ENCODE measurements at regions not wholly inside any gene's neighbourhood (a gene's known extent, or its start where the extent isn't known, plus 50 kb on each side); places are given as distances from the start of the nearest gene placed in this dataset.

DNA sequence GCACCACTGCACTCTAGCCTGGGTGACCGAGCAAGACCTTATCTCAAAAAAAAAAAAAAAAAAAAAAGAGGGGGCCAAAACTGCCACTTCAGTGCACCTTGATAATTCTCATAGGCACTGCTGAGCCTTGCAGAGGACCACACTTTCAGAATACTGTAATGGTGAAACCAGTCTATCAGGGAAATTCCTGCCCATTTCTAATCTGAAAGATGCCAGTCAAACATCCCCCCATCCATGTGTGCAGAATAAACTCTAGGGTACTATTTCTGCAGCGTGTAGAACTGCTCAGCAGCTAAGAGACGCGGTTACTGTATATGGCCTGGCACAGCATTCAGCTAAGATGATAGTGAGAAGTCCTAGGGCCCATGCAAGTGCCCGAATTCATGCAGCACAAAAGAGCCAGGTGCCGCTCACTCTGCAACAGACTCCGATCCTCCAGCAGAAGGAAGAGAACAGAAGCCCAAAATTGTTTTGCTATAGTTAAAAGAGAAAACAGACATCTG lies 286.8 kb upstream of the KLF14 start:
- Histone ChIP-seq H3K36me3 (ENCODE audit: insufficient read depth) (no peaks in the 10 kb centered on the region), H3K4me3 (ENCODE audit: low read depth, low read length) (no peak overlapping the region), H3K4me1 (ENCODE audit: insufficient read depth) (no peaks in the 10 kb centered on the region), H3K27ac (ENCODE audit: low read depth) (no peak overlapping the region)
- no peak for DNase-seq (ENCODE audit: extremely low spot score)
- 85% methylated on average over 7 of the region's 7 CpGs for WGBS

DNA sequence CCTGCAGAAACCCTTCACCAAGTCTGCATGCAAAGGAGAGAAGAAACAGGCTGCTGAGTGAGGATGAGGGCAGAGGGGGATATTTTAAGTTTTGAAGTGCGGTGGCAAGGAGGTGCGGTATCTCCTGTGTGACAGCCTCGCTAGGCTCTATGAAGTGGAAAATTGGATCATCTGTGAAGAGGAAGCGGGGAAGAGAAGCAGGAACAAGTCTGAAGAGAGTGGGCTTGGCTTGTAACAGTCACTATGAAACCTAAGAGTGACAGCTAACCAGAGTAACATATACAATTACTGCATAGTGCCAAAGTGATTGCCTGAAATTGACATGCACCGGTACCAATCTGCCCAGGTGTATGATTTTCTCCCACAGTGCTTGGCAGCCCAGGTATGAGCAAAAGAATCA lies 287.5 kb upstream of the KLF14 start:
- 92% methylated on average over 5 of the region's 5 CpGs for WGBS
- Histone ChIP-seq H3K4me3 (ENCODE audit: low read depth, low read length) (no peak overlapping the region), H3K4me1 (ENCODE audit: insufficient read depth) (no peaks in the 10 kb centered on the region), H3K27ac (ENCODE audit: low read depth) (no peak overlapping the region), H3K36me3 (ENCODE audit: insufficient read depth) (no peaks in the 10 kb centered on the region)
- DNase-seq (ENCODE audit: extremely low spot score), result no peak

DNA sequence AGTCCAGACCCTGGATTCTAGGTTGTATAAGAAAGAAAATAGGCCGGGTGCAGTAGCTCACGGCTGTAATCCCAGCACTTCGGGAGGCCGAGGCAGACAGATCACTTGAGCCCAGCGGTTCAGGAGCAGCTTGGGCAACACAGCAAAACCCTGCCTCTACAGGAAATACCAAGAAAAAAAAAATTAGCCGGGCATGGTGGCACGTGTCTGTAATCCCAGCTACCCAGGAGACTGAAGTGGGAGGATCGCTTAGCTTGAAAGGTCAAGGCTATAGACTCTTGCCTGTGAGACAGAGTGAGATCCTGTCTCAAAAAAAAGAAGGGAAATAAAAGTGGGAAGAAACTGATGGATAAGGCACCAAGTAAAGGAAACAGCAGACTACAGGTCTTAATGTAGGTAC lies 287.9 kb upstream of the KLF14 start:
- Histone ChIP-seq H3K27ac (ENCODE audit: low read depth) (no peak overlapping the region), H3K4me1 (ENCODE audit: insufficient read depth) (no peaks in the 10 kb centered on the region), H3K36me3 (ENCODE audit: insufficient read depth) (no peaks in the 10 kb centered on the region), H3K4me3 (ENCODE audit: low read depth, low read length) (no peak overlapping the region)
- WGBS, result 80% methylated on average over 8 of the region's 8 CpGs
- DNase-seq (ENCODE audit: extremely low spot score), result no peak

DNA sequence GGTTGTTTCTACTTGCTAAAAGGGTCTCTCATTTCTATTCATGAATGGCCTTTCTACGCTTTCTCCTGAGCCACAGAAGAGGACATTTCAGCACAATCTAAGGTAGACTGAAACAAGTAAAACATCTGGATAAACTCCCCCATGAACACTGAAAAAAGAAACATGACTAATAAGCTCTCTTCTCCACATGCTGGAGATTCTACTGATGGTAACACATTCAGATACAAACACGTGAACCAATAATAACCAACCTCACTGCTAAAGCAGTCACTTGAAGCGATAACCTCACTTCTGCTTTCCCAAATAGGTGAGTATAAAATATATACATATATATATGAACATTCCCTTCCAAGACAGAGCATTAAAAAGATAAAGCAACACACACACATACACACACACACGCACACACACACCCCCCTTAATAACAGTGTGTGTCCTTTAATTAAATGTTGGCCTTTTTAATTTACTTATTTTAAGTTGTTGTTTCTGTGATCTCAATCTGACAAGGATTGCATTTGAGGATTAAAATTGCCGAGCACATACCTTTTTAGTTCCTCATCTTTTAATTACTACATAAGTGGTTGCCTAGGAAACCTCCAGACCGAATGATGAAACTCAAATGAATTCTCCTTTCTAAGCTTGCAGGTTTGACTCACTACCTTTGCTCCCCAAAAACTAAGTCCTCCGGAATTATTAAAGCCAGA lies 292.4 kb upstream of the KLF14 start:
- no peaks in the 10 kb centered on the region for H3K4me1 ChIP-seq (ENCODE audit: insufficient read depth)
- H3K4me3 ChIP-seq (ENCODE audit: low read depth, low read length), result no peak overlapping the region
- no peak for DNase-seq (ENCODE audit: extremely low spot score)
- WGBS, result 85% methylated on average over 7 of the region's 7 CpGs
- no peaks in the 10 kb centered on the region for H3K36me3 ChIP-seq (ENCODE audit: insufficient read depth)
- H3K27ac ChIP-seq (ENCODE audit: low read depth), result no peak overlapping the region

DNA sequence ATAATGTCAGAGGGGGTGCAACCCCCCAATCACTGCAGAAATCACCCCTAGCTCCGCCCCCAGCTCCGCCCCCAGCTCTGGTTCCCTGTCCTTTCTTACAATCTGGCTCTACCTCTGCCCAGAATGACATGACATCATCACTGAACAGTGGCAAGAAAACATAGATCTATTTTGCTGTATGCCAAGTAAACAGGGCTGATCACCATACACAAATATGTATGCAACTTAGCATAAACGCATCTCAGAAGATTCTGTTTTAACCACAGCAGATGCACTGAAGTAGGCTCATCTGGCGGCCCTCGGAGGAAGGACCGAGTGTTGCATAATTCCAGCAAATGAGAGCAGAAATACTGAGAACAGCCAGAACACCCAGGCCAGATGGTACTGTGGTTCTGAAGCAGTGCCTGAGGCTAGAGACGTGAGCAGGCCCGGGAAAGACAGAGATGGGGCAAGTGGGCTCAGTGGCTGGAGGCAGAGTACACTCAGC lies 293.3 kb upstream of the KLF14 start:
- DNase-seq (ENCODE audit: extremely low spot score), result no peak
- Histone ChIP-seq H3K4me3 (ENCODE audit: low read depth, low read length) (no peak overlapping the region), H3K4me1 (ENCODE audit: insufficient read depth) (no peaks in the 10 kb centered on the region), H3K36me3 (ENCODE audit: insufficient read depth) (no peaks in the 10 kb centered on the region), H3K27ac (ENCODE audit: low read depth) (no peak overlapping the region)
- 72% methylated on average over 8 of the region's 8 CpGs for WGBS

DNA sequence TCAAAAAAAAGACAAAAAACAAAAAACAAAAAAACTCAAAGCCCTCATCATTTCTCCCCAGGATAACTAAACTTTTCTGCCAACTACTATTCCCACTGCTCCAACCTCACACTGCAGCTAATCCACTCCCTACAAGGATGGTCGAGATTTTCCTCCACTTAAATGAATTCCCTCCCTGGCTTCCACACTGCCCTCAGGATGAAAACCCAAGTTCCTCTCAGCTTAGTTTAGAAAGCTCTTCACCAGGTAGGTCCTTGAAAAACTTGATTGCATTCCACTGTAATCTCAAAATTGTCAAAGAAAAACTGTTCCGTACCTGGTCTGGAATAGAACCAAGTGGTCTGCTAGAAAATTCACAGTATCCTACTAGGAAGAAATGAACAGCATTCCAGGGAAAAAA lies 294.3 kb upstream of the KLF14 start:
- Histone ChIP-seq H3K4me1 (ENCODE audit: insufficient read depth) (no peaks in the 10 kb centered on the region), H3K36me3 (ENCODE audit: insufficient read depth) (no peaks in the 10 kb centered on the region), H3K4me3 (ENCODE audit: low read depth, low read length) (no peak overlapping the region), H3K27ac (ENCODE audit: low read depth) (no peak overlapping the region)
- DNase-seq (ENCODE audit: extremely low spot score), result no peak
- WGBS, result 86% methylated on average over 2 of the region's 2 CpGs

DNA sequence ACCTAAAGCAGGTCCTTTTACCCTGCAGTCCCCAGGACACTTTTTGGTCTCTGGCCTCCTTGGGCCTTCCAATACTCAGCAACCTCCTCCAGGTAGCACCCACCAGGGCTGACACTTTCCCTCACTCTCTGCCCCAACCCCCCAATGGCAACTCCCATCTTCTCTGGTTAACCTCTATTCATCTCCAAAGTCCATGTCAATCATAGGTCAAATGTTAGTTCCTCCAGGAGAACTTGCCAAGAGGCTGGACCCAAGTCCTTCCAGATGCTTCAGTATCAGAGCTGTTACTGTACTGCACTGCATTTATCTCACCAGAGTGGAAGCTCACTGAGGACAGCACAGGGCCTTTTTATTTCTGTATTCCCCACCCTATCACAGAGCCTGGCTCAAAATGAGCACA lies 295.0 kb upstream of the KLF14 start:
- Histone ChIP-seq H3K36me3 (ENCODE audit: insufficient read depth) (no peaks in the 10 kb centered on the region), H3K27ac (ENCODE audit: low read depth) (no peak overlapping the region), H3K4me1 (ENCODE audit: insufficient read depth) (no peaks in the 10 kb centered on the region), H3K4me3 (ENCODE audit: low read depth, low read length) (no peak overlapping the region)
- DNase-seq (ENCODE audit: extremely low spot score), result no peak

DNA sequence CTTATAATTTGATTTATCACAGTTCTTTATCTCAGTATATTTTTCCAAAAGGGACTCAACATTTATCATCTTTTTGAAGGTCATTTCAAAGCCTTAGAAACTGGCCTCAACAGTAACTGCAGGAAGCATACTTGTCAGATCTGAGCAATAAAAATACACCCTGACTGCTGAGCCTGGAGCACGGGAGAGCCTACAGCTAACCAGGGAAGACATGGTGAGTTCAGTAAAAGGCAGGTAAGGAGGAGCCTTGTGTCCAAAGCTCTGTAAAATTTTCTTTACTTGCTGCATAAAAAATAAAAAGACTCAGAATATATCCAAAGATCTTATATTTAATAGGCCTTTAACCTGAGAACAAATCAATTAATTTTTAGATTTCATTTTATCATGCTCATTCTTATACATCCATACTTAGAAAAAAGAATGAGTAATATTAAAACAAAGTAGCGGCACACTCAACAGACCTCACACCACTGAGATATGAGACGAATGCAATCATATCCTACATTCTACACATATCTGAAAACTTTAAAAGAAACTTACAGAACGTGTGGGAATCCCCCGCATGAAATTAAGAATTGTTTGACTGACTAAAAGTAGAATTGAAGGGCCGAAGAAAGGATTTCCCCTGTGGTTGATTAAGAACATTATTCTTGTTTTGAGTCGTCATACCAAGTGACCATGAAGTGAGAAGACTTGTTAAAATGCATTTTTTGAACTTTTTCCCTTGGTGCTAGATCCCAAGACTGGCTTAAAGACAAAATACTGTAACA lies 296.4 kb upstream of the MKLN1 start:
- no peaks in the 10 kb centered on the region for H3K36me3 ChIP-seq (ENCODE audit: insufficient read depth)
- no peak for DNase-seq (ENCODE audit: extremely low spot score)
- H3K27ac ChIP-seq (ENCODE audit: low read depth), result no peak overlapping the region
- WGBS, result 83% methylated on average over 7 of the region's 7 CpGs
- H3K4me3 ChIP-seq (ENCODE audit: low read depth, low read length), result no peak overlapping the region
- no peaks in the 10 kb centered on the region for H3K4me1 ChIP-seq (ENCODE audit: insufficient read depth)

DNA sequence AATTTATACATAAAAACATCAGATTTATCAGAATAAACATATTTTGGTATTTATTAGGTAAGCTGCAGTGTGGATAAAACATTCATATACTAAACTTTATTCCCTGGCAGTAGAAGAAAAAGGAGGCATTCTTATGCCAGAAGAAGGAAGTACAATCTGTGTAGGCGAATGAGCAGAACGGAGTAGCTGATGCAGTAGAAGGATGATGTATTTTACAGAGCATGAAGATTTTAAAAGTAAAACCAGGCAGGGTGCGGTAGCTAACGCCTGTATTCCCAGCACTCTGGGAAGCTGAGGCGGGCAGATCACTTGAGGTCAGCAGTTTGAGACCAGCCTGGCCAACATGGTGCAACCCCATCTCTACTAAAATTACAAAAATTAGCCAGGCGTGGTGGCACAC lies 294.9 kb upstream of the MKLN1 start:
- H3K4me1 ChIP-seq (ENCODE audit: insufficient read depth), result no peaks in the 10 kb centered on the region
- WGBS, result 86% methylated on average over 6 of the region's 6 CpGs

DNA sequence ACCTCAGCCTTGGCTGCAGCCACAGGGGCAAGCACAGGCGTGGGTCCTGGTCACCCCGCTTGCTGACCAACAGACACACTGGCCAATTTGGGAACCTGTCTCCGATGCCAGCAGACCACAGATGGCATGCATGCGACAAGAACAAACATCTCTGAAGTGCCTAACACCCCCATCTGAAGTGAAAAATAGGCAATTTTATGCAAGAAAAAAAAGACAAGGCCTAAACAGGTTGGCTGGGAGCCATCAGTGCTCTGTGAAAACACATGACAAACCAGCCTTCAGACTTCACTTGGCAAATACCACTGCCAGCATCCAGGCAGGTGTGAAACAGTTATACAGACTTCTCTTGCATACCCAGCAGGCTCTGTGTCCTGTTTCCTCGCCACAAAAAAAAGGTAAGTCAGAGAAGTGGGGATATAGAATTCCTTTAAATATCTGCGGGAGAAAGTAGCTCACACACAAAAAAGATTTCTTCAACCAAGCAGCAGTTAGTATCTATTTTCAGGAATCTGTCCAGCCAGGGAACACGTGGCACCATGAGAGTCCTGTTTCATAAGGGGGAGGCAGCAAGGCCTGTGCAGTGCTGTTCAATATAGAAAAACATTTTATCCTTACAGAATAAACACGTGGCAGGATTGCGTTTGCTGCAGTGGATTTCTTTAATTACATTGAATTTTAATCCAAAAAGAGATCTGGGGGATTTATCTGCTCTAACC lies 293.4 kb upstream of the MKLN1 start:
- H3K36me3 ChIP-seq (ENCODE audit: insufficient read depth), result no peaks in the 10 kb centered on the region
- no peak for DNase-seq (ENCODE audit: extremely low spot score)
- H3K27ac ChIP-seq (ENCODE audit: low read depth), result no peak overlapping the region
- no peak overlapping the region for H3K4me3 ChIP-seq (ENCODE audit: low read depth, low read length)
- 84% methylated on average over 9 of the region's 9 CpGs for WGBS
- no peaks in the 10 kb centered on the region for H3K4me1 ChIP-seq (ENCODE audit: insufficient read depth)

More for the DNA sequence above, 294.9 kb upstream of the MKLN1 start:
- Histone ChIP-seq H3K27ac (ENCODE audit: low read depth) (no peak overlapping the region), H3K36me3 (ENCODE audit: insufficient read depth) (no peaks in the 10 kb centered on the region), H3K4me3 (ENCODE audit: low read depth, low read length) (no peak overlapping the region)
- no peak for DNase-seq (ENCODE audit: extremely low spot score)

DNA sequence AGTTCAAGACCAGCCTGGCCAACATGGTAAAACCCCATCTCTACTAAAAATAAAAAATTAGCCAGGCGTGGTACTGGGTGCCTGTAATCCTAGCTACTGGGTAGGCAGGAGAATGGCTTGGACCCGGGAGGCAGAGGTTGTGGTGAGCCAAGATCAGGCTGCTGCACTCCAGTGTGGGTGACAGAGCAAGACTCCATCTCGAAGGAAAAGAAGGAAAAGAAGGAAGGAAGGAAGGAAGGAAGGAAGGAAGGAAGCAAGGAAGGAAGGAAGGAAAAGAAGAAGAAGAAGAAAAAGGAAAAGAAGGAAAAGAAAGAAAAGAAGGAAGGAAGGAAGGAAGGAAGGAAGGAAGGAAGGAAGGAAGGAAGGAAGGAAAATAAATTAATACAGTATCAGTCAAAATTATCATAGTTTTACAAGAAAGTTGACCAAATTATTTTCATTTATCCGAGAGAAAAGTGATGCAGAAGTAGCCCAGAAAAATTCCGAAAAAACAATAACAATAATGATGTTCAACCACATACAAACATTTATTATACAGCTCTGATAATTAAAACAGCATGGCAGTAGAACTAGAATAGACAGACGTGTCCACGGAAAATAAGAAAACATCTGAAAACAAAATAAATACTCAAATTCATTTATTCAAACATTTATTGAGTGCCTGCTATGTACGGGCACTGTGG lies 292.4 kb upstream of the MKLN1 start:
- Histone ChIP-seq H3K4me1 (ENCODE audit: insufficient read depth) (no peaks in the 10 kb centered on the region), H3K27ac (ENCODE audit: low read depth) (no peak overlapping the region), H3K36me3 (ENCODE audit: insufficient read depth) (no peaks in the 10 kb centered on the region), H3K4me3 (ENCODE audit: low read depth, low read length) (no peak overlapping the region)
- WGBS, result 94% methylated on average over 8 of the region's 8 CpGs
- DNase-seq (ENCODE audit: extremely low spot score), result no peak

DNA sequence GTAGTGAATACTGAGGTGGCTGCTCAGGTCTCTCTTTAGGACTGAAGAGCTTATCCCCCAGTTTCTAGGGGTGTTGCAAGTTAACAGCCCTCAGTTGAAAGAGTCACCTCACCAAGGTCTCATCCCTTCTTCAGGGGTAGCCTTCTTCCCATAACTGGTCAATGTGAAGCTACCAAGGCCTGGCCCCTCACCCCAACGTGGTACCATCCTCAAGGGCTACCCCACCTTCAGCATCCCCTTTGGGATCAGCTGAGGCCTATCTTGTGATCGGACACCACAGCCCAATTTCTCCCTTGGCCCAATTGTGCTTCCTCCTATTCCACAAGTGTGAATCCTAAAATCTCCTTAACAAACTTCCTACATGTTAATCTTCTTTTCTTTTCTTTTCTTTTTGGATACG lies 289.5 kb upstream of the MKLN1 start:
- no peaks in the 10 kb centered on the region for H3K36me3 ChIP-seq (ENCODE audit: insufficient read depth)
- no peak for DNase-seq (ENCODE audit: extremely low spot score)
- H3K4me3 ChIP-seq (ENCODE audit: low read depth, low read length), result no peak overlapping the region
- no peaks in the 10 kb centered on the region for H3K4me1 ChIP-seq (ENCODE audit: insufficient read depth)
- WGBS, result 77% methylated on average over 3 of the region's 3 CpGs
- H3K27ac ChIP-seq (ENCODE audit: low read depth), result no peak overlapping the region

DNA sequence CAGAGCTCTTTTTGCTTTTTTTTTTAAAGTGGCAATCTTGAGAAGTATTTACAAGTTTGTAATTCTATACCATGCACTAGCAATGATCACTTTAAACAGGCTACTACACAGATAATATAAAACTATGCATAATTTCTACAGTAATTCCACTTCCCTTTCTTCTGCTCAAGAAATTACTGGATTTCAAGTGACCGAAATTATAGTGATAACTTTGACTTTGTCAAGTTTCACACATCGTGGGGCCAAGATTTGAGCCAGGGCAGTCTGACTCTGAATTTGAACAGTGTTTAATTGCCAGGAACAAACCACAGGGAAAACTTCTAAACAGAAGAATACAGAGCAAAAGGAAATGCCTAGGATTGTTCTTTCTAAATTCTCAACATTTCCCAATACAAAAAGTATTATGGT lies 288.3 kb upstream of the MKLN1 start:
- H3K4me1 ChIP-seq (ENCODE audit: insufficient read depth), result no peaks in the 10 kb centered on the region
- H3K27ac ChIP-seq (ENCODE audit: low read depth), result no peak overlapping the region
- H3K4me3 ChIP-seq (ENCODE audit: low read depth, low read length), result no peak overlapping the region
- H3K36me3 ChIP-seq (ENCODE audit: insufficient read depth), result no peaks in the 10 kb centered on the region
- WGBS, result 64% methylated on average over 2 of the region's 2 CpGs
- DNase-seq (ENCODE audit: extremely low spot score), result no peak
